GM12878 (cell line): ENCODE measurements at regions not wholly inside any gene's neighbourhood (a gene's known extent, or its start where the extent isn't known, plus 50 kb on each side); places are given as distances from the start of the nearest gene placed in this dataset.

Source experiments
- ATAC-seq: fragments of 200-7000 bp; cut with Tn5 transposase; 3 replicates; pipeline ENCODE4 v1.9.1; 2020; ENCODE audit warnings: mild to moderate bottlenecking, moderate library complexity
- BruUV-seq: library from RNA; stranded (reverse); fragments of 400-500 nt; replicated peaks from 2 replicates; lab custom pipeline; 2021; lab: Mats Ljungman, UMichigan
- CTCF ChIA-PET: fragments of 300-600 bp; sonication (Branson Sonifier 250); formaldehyde crosslinking; extraction: SDS; loops from one replicate; lab custom pipeline; 2021; ENCODE audit warnings: inconsistent platforms; lab: Yijun Ruan, JAX
- POLR2A ChIA-PET: fragments of 350-600 bp; formaldehyde crosslinking; extraction: SDS; loops from one replicate; lab custom pipeline; 2021; ENCODE audit warnings: inconsistent platforms; lab: Charles Lee
- RAD21 ChIA-PET: fragments of 300-600 bp; sonication (Branson Sonifier 250); formaldehyde crosslinking; loops from one replicate; lab custom pipeline; 2023; ENCODE audit warnings: antibody characterized with exemption; ENCODE audit not compliant: unreplicated experiment; lab: Charles Lee
- SMC1A ChIA-PET: fragments of 300-600 bp; sonication (Branson Sonifier 250); formaldehyde crosslinking; loops from one replicate; lab custom pipeline; 2023; ENCODE audit not compliant: unreplicated experiment, uncharacterized antibody; lab: Charles Lee
- DNase-seq: peaks from one replicate; pipeline ENCODE4 v3.0.0-alpha.2; 2011; ENCODE audit warnings: low read depth, low spot score
- FAIRE-seq: peaks from 3 replicates; lab custom pipeline; 2011; peaks lifted over from hg19 to GRCh38; lab: Jason Lieb, UNC
- H2AFZ ChIP-seq: 2 replicates; pipeline ENCODE4 v1.6.0; 2011; ENCODE audit warnings: low read depth, low read length, control low read depth; ENCODE audit not compliant: control insufficient read depth
- H3K27ac ChIP-seq: 2 replicates; pipeline ENCODE4 v1.5.1; 2011; ENCODE audit warnings: control low read depth; ENCODE audit not compliant: control insufficient read depth, insufficient read depth
- H3K27me3 ChIP-seq, 2 experiments: replicated peaks in 1 of 2; 2 replicates each; pipeline versions ENCODE4 v1.6.0 to v1.6.1; 2011; ENCODE audit warnings: low read length in 1 of 2; ENCODE audit not compliant: control insufficient read depth in 2 of 2, insufficient read depth in 2 of 2
- H3K36me3 ChIP-seq, 2 experiments: 2 replicates each; pipeline ENCODE4 v1.5.1; 2011; ENCODE audit warnings: low read length in 1 of 2; ENCODE audit not compliant: control insufficient read depth in 2 of 2, insufficient read depth in 2 of 2
- H3K4me1 ChIP-seq: 2 replicates; pipeline ENCODE4 v1.6.1; 2011; ENCODE audit warnings: mild to moderate bottlenecking, low read length, moderate library complexity, mixed read lengths; ENCODE audit not compliant: control insufficient read depth, insufficient read depth
- H3K4me2 ChIP-seq: 2 replicates; pipeline ENCODE4 v1.6.0; 2011; ENCODE audit warnings: control low read depth; ENCODE audit not compliant: control insufficient read depth, insufficient read depth
- H3K4me3 ChIP-seq: fragments of 200-600 bp; sonication (generic); 2 replicates; pipeline ENCODE4 v1.5.1; 2016
- H3K79me2 ChIP-seq: 2 replicates; pipeline ENCODE4 v1.6.0; 2011; ENCODE audit warnings: low read length; ENCODE audit not compliant: control insufficient read depth, insufficient read depth
- H3K9ac ChIP-seq: 2 replicates; pipeline ENCODE4 v1.8.0; 2011; ENCODE audit warnings: low read length, control low read depth, mixed read lengths; ENCODE audit not compliant: control insufficient read depth, insufficient read depth
- H3K9me3 ChIP-seq: replicated peaks from 3 replicates; pipeline ENCODE4 v1.5.1; 2011; ENCODE audit warnings: mild to moderate bottlenecking, low read length; ENCODE audit not compliant: control insufficient read depth, insufficient read depth
- H4K20me1 ChIP-seq: 2 replicates; pipeline ENCODE4 v1.6.0; 2011; ENCODE audit not compliant: control insufficient read depth, insufficient read depth
- ESRRA ChIP-seq: IDR thresholded peaks from 2 replicates; pipeline ENCODE4 v1.6.1; 2012; ENCODE audit warnings: mild to moderate bottlenecking, low read length, improper control_type of control experiment
- IKZF1 ChIP-seq: fragments of 450-650 bp; conservative IDR thresholded peaks from 2 replicates; pipeline ENCODE4 v1.6.1; 2017; ENCODE audit warnings: antibody characterized with exemption, mild to moderate bottlenecking
- NFXL1 ChIP-seq: fragments of 450-650 bp; IDR thresholded peaks from 2 replicates; pipeline ENCODE4 v1.6.1; 2017; ENCODE audit warnings: antibody characterized with exemption, mild to moderate bottlenecking, borderline replicate concordance
- NFYB ChIP-seq: IDR thresholded peaks from 2 replicates; pipeline ENCODE4 v1.6.1; 2011; ENCODE audit warnings: low read depth, mild to moderate bottlenecking, low read length, improper control_type of control experiment, moderate library complexity; ENCODE audit not compliant: insufficient read depth
- NKRF ChIP-seq: fragments of 450-650 bp; conservative IDR thresholded peaks from 2 replicates; pipeline ENCODE4 v1.6.1; 2017; ENCODE audit warnings: mild to moderate bottlenecking, moderate library complexity
- NRF1 ChIP-seq: conservative IDR thresholded peaks from 2 replicates; pipeline ENCODE4 v1.6.1; 2011; ENCODE audit warnings: mild to moderate bottlenecking, low read depth, low read length, improper control_type of control experiment
- POLR2AphosphoS2 ChIP-seq: IDR thresholded peaks from 2 replicates; pipeline ENCODE4 v1.6.1; 2011; ENCODE audit warnings: low read depth, mild to moderate bottlenecking, low read length, improper control_type of control experiment, moderate library complexity
- POLR2AphosphoS5 ChIP-seq: IDR thresholded peaks from 2 replicates; pipeline ENCODE4 v1.6.1; 2011; ENCODE audit warnings: mild to moderate bottlenecking, low read length, inconsistent platforms
- SMAD1 ChIP-seq: fragments of 450-650 bp; IDR thresholded peaks from 2 replicates; pipeline ENCODE4 v1.6.1; 2018; ENCODE audit warnings: mild to moderate bottlenecking, low read depth; ENCODE audit not compliant: partially characterized antibody
- SREBF1 ChIP-seq: IDR thresholded peaks from 2 replicates; pipeline ENCODE4 v1.6.1; 2012; ENCODE audit warnings: mild to moderate bottlenecking, low read length
- TCF7 ChIP-seq: IDR thresholded peaks from 2 replicates; pipeline ENCODE4 v1.6.1; 2014; ENCODE audit warnings: antibody characterized with exemption, borderline replicate concordance
- ZBTB4 ChIP-seq: fragments of 450-650 bp; formaldehyde crosslinking; IDR thresholded peaks from 2 replicates; pipeline ENCODE4 v1.4.0; 2022; ENCODE audit warnings: mild to moderate bottlenecking, moderate library complexity
- ZBTB40 ChIP-seq: fragments of 450-650 bp; IDR thresholded peaks from 2 replicates; pipeline ENCODE4 v1.6.1; 2016; ENCODE audit warnings: mild to moderate bottlenecking, moderate library complexity, borderline replicate concordance
- ZNF384 ChIP-seq: IDR thresholded peaks from 2 replicates; pipeline ENCODE4 v1.6.1; 2012; ENCODE audit warnings: low read depth, mild to moderate bottlenecking, low read length, improper control_type of control experiment, borderline replicate concordance
- WGBS: methylation state at CpG from one replicate; pipeline ENCODE4 v1.1.6; 2016; ENCODE audit warnings: low lambda C conversion rate; ENCODE audit not compliant: insufficient replicate concordance, insufficient coverage; ENCODE audit errors: missing lambda C conversion rate; 5-methylcytosine and 5-hydroxymethylcytosine counted together
- in situ Hi-C: fragments of 300-500 bp; cut with MboI; formaldehyde crosslinking; loops from 9 replicates; pipeline ENCODE4 v1.14.3; 2018; ENCODE audit warnings: mixed read lengths
- intact Hi-C: fragments of 100-400 bp; cut with micrococcal nuclease; formaldehyde crosslinking; loops from one replicate; pipeline ENCODE4 v1.14.2; 2022; ENCODE audit not compliant: unreplicated experiment

- Histone ChIP-seq H3K36me3 (no peaks in the 10 kb centered on the region), H3K9ac (peak overlapping the region; percentile 64; the same call in 1 of the 2 replicates), H3K27me3 (no peaks in the 10 kb centered on the region), H4K20me1 (no peaks in the 10 kb centered on the region), H2AFZ (peak overlapping the region; percentile 81), H3K27ac (peak overlapping the region; percentile 72), H3K9me3 (no peaks in the 10 kb centered on the region; the same call in 1 of the 3 replicates), H3K4me2 (peak overlapping the region; percentile 94), H3K79me2 (no peaks in the 10 kb centered on the region), H3K4me1 (peaks cover 22% of the 10 kb centered on the region), H3K4me3 (peak overlapping the region; percentile 53; the same call in 1 of the 2 replicates)
- no TSS peak for BruUV-seq
- in situ Hi-C loops, result no loop called here
- POLR2A ChIA-PET, result interaction anchor here (0.5 to 1.0 kb wide), 2 partner anchors 400 to 1070 kb away, joined by 3 to 4 read pairs; no protein-coding TSS in a partner anchor
- ATAC-seq (peak; percentile 77), DNase-seq (peak; percentile 12), FAIRE-seq (no peak)
- SMC1A ChIA-PET, result interaction anchor here (0.6 to 1.8 kb wide), 7 partner anchors 19 to 603 kb away, joined by 3 to 9 read pairs (median 5); no protein-coding TSS in a partner anchor
- RAD21 ChIA-PET, result interaction anchor here (1.1 to 1.6 kb wide), 6 partner anchors 19 to 515 kb away, joined by 3 to 7 read pairs (median 4); partner anchors contain the start of gene TRIM13
- intact Hi-C loops, result loop anchor here (10.0 kb wide), 1 partner anchor 553 kb away; no protein-coding TSS in a partner anchor
- WGBS, result 8% methylated on average over 4 of the region's 4 CpGs
- CTCF ChIA-PET, result interaction anchor here (1.3 to 2.0 kb wide), 6 partner anchors 10 to 576 kb away, joined by 5 to 7 read pairs (median 6); partner anchors contain the start of gene SPRYD7
- no peak for TF ChIP-seq POLR2AphosphoS5
- TF ChIP-seq SREBF1, result no peak
- no peak for TF ChIP-seq ZBTB40
- no peak for TF ChIP-seq ZBTB4 (CRISPR knock-in tag)
- TF ChIP-seq NFYB, result no peak
- peak; percentile 22; the same call in 1 of the 2 replicates for TF ChIP-seq IKZF1
- TF ChIP-seq NRF1, result no peak
- no peak for TF ChIP-seq TCF7
- TF ChIP-seq ESRRA, result no peak
- no peak for TF ChIP-seq SMAD1
- peak; percentile 53; the same call in 1 of the 2 replicates for TF ChIP-seq ZNF384
- no peak for TF ChIP-seq NKRF
- TF ChIP-seq NFXL1, result no peak
- TF ChIP-seq POLR2AphosphoS2, result no peak
Measured at GRCh38 chr13:50511877-50512341, 331.6 kb downstream of the DLEU7 start.
